Amniotic stem cell (primary cell): ENCODE measurements at regions not wholly inside any gene's neighbourhood (a gene's known extent, or its start where the extent isn't known, plus 50 kb on each side); places are given as distances from the start of the nearest gene placed in this dataset.

Experiments
- DNase-seq: peaks from one replicate; lab custom pipeline; 2025; lab: John Stamatoyannopoulos, UW

GRCh38 chr5:63341442-63341841 is 620.8 kb downstream of the HTR1A start:
- DNase-seq, result no peak

GRCh38 chr5:63323926-63324325 is 638.3 kb downstream of the HTR1A start:
- DNase-seq, result no peak

GRCh38 chr5:63314551-63314950 is 647.7 kb downstream of the HTR1A start:
- no peak for DNase-seq

- no peak for DNase-seq
Observed at GRCh38 chr5:63310644-63311043, 651.6 kb downstream of the HTR1A start.

- no peak for DNase-seq
Observed at GRCh38 chr5:63306909-63307308, 655.3 kb downstream of the HTR1A start.

GRCh38 chr5:63293317-63293716 is 668.9 kb downstream of the HTR1A start:
- no peak for DNase-seq

GRCh38 chr5:63286724-63287123 is 675.5 kb downstream of the HTR1A start:
- DNase-seq, result no peak

GRCh38 chr5:63263411-63263810 is 684.8 kb downstream of the LRRC70 start:
- DNase-seq, result no peak

- DNase-seq, result no peak
Observed at GRCh38 chr5:63262185-63262981, 683.8 kb downstream of the LRRC70 start.

- DNase-seq, result no peak
Observed at GRCh38 chr5:63261695-63262094, 683.1 kb downstream of the LRRC70 start.

- DNase-seq, result no peak
Observed at GRCh38 chr5:63255594-63255993, 677.0 kb downstream of the LRRC70 start.

- DNase-seq, result no peak
Observed at GRCh38 chr5:63250939-63251338, 672.3 kb downstream of the LRRC70 start.

GRCh38 chr5:63249960-63250359 is 671.3 kb downstream of the LRRC70 start:
- no peak for DNase-seq

- DNase-seq, result no peak
Observed at GRCh38 chr5:63247651-63248050, 669.0 kb downstream of the LRRC70 start.

- no peak for DNase-seq
Observed at GRCh38 chr5:63245271-63245670, 666.7 kb downstream of the LRRC70 start.

- DNase-seq, result no peak
Observed at GRCh38 chr5:63240063-63240755, 661.6 kb downstream of the LRRC70 start.

GRCh38 chr5:63233911-63234310 is 655.3 kb downstream of the LRRC70 start:
- DNase-seq, result no peak

GRCh38 chr5:63233361-63233760 is 654.7 kb downstream of the LRRC70 start:
- no peak for DNase-seq

- no peak for DNase-seq
Observed at GRCh38 chr5:63230754-63231153, 652.1 kb downstream of the LRRC70 start.

GRCh38 chr5:63228154-63228553 is 649.5 kb downstream of the LRRC70 start:
- DNase-seq, result no peak

- no peak for DNase-seq
Observed at GRCh38 chr5:63220244-63220643, 641.6 kb downstream of the LRRC70 start.

- no peak for DNase-seq
Observed at GRCh38 chr5:63217422-63217821, 638.8 kb downstream of the LRRC70 start.

- DNase-seq, result no peak
Observed at GRCh38 chr5:63213256-63213655, 634.6 kb downstream of the LRRC70 start.
